H1 (cell line): ENCODE measurements at regions not wholly inside any gene's neighbourhood (a gene's known extent, or its start where the extent isn't known, plus 50 kb on each side); places are given as distances from the start of the nearest gene placed in this dataset.
A peak's percentile ranks its signal among the peaks of the same experiment; 100 is the strongest.

Experiments
- CTCF ChIA-PET: fragments of 300-600 bp; sonication (Branson Sonifier 250); formaldehyde crosslinking; loops from one replicate; lab custom pipeline; 2021; ENCODE audit not compliant: partially characterized antibody; lab: Charles Lee
- POLR2A ChIA-PET: fragments of 300-600 bp; sonication (Branson Sonifier 250); formaldehyde crosslinking; loops from one replicate; lab custom pipeline; 2021; ENCODE audit warnings: inconsistent platforms; ENCODE audit not compliant: partially characterized antibody; lab: Charles Lee
- DNase-seq, 2 experiments: peaks; one replicate each; pipeline versions ENCODE4 v3.0.0 to v3.0.0-alpha.2; 2010 to 2022; ENCODE audit warnings: low spot score in 2 of 2, low read depth in 1 of 2, mixed read lengths in 1 of 2
- FAIRE-seq: peaks from 2 replicates; lab custom pipeline; 2011; peaks lifted over from hg19 to GRCh38; lab: Jason Lieb, UNC
- H2AFZ ChIP-seq: 2 replicates; pipeline ENCODE4 v1.8.1; 2012; ENCODE audit warnings: low read length, inconsistent platforms
- H2AK5ac ChIP-seq: 2 replicates; pipeline ENCODE4 v1.6.1; 2013; ENCODE audit warnings: low read depth, low read length
- H2BK120ac ChIP-seq: replicated peaks from 2 replicates; pipeline ENCODE3; 2013; ENCODE audit warnings: low read depth, low read length, inconsistent platforms
- H2BK12ac ChIP-seq: 2 replicates; pipeline ENCODE4 v1.6.1; 2013; ENCODE audit warnings: low read depth, low read length
- H2BK15ac ChIP-seq: 2 replicates; pipeline ENCODE4 v1.6.1; 2013; ENCODE audit warnings: low read length
- H2BK20ac ChIP-seq: 2 replicates; pipeline ENCODE4 v1.6.1; 2013; ENCODE audit warnings: low read length
- H2BK5ac ChIP-seq: 2 replicates; pipeline ENCODE4 v1.6.1; 2013; ENCODE audit warnings: low read depth, low read length
- H3K14ac ChIP-seq: 2 replicates; pipeline ENCODE4 v1.6.1; 2013; ENCODE audit warnings: inconsistent platforms; ENCODE audit not compliant: insufficient read length
- H3K18ac ChIP-seq: 2 replicates; pipeline ENCODE4 v1.6.1; 2013; ENCODE audit warnings: low read length; ENCODE audit errors: extremely low read depth
- H3K23ac ChIP-seq: 2 replicates; pipeline ENCODE4 v1.6.1; 2013; ENCODE audit warnings: inconsistent platforms; ENCODE audit not compliant: insufficient read length
- H3K23me2 ChIP-seq: 2 replicates; pipeline ENCODE4 v1.6.1; 2013; ENCODE audit warnings: low read depth, low read length
- H3K27ac ChIP-seq: 2 replicates; pipeline ENCODE4 v1.6.1; 2011; ENCODE audit warnings: low read depth, low read length, inconsistent platforms
- H3K27me3 ChIP-seq, 4 experiments: replicated peaks in 1 of 4; 1 replicate in 1 of 4; 2 replicates in 3 of 4; pipeline versions ENCODE4 v1.6.1 to v1.8.1; 2011 to 2013; ENCODE audit warnings: low read length in 3 of 4, mild to moderate bottlenecking in 3 of 4, inconsistent platforms in 2 of 4, mixed read lengths in 2 of 4, moderate library complexity in 1 of 4; ENCODE audit not compliant: control insufficient read depth in 3 of 4, insufficient read depth in 3 of 4; ENCODE audit errors: extremely low read depth in 1 of 4
- H3K36me3 ChIP-seq, 4 experiments: 2 replicates each; pipeline versions ENCODE4 v1.6.1 to v1.8.1; 2011 to 2013; ENCODE audit warnings: mild to moderate bottlenecking in 4 of 4, low read length in 3 of 4, moderate library complexity in 2 of 4, control low read depth in 1 of 4, inconsistent platforms in 1 of 4; ENCODE audit not compliant: insufficient read depth in 4 of 4, control insufficient read depth in 2 of 4
- H3K4ac ChIP-seq: replicated peaks from 2 replicates; pipeline ENCODE3; 2013; ENCODE audit warnings: low read length, low read depth, mixed read lengths, inconsistent platforms; ENCODE audit not compliant: insufficient read length
- H3K4me1 ChIP-seq, 4 experiments: replicated peaks in 1 of 4; 1 replicate in 1 of 4; 2 replicates in 3 of 4; pipeline versions ENCODE4 v1.6.1 to v1.8.1; 2011 to 2013; ENCODE audit warnings: low read length in 3 of 4, inconsistent platforms in 2 of 4, mixed read lengths in 1 of 4; ENCODE audit not compliant: insufficient read depth in 4 of 4, control insufficient read depth in 3 of 4
- H3K4me2 ChIP-seq, 2 experiments: 2 replicates each; pipeline versions ENCODE4 v1.6.1 to v1.8.1; 2011 to 2013; ENCODE audit warnings: low read depth in 2 of 2, low read length in 2 of 2, control low read depth in 1 of 2, inconsistent platforms in 1 of 2, mild to moderate bottlenecking in 1 of 2; ENCODE audit not compliant: insufficient read depth in 1 of 2
- H3K4me3 ChIP-seq, 4 experiments: fragments of 200-600, 300-600 bp in 1 of 4; sonication (generic), shearing (Covaris generic), sonication (Bioruptor Twin) in 1 of 4; 2 replicates each; pipeline versions ENCODE4 v1.5.1 to v1.8.1; 2011 to 2016; ENCODE audit warnings: low read length in 4 of 4, low read depth in 3 of 4, control low read depth in 2 of 4, inconsistent platforms in 2 of 4, mild to moderate bottlenecking in 2 of 4, mixed read lengths in 1 of 4, moderate library complexity in 1 of 4; ENCODE audit not compliant: insufficient read depth in 2 of 4; ENCODE audit errors: extremely low read depth in 1 of 4
- H3K56ac ChIP-seq: replicated peaks from 2 replicates; pipeline ENCODE3; 2013; ENCODE audit warnings: low read depth, mild to moderate bottlenecking, mixed read lengths, low read length, inconsistent platforms; ENCODE audit not compliant: insufficient read length
- H3K79me1 ChIP-seq: 2 replicates; pipeline ENCODE4 v1.6.1; 2013; ENCODE audit warnings: low read depth, low read length, control low read depth
- H3K79me2 ChIP-seq, 2 experiments: 2 replicates each; pipeline versions ENCODE4 v1.6.1 to v1.8.1; 2012 to 2013; ENCODE audit warnings: low read length in 2 of 2, mild to moderate bottlenecking in 2 of 2, inconsistent platforms in 1 of 2; ENCODE audit not compliant: insufficient read depth in 2 of 2, control insufficient read depth in 1 of 2
- H3K9ac ChIP-seq, 4 experiments: replicated peaks in 1 of 4; 1 replicate in 1 of 4; 2 replicates in 3 of 4; pipeline versions ENCODE4 v1.6.1 to v1.8.1; 2011 to 2013; ENCODE audit warnings: low read depth in 3 of 4, low read length in 3 of 4, control low read depth in 2 of 4, mild to moderate bottlenecking in 2 of 4, moderate library complexity in 2 of 4, inconsistent platforms in 1 of 4; ENCODE audit errors: extremely low read depth in 1 of 4
- H3K9me3 ChIP-seq, 2 experiments: 2 replicates each; pipeline versions ENCODE4 v1.6.1 to v1.8.1; 2012 to 2013; ENCODE audit warnings: mild to moderate bottlenecking in 2 of 2, moderate library complexity in 2 of 2, control low read depth in 1 of 2, inconsistent platforms in 1 of 2, low read depth in 1 of 2, low read length in 1 of 2, mixed read lengths in 1 of 2; ENCODE audit not compliant: insufficient read depth in 2 of 2
- H4K20me1 ChIP-seq, 2 experiments: replicated peaks in 1 of 2; 2 replicates each; pipeline versions ENCODE3 to v1.8.1; 2011 to 2013; ENCODE audit warnings: inconsistent platforms in 2 of 2, low read length in 2 of 2, mild to moderate bottlenecking in 1 of 2; ENCODE audit not compliant: insufficient read depth in 2 of 2, control insufficient read depth in 1 of 2
- H4K5ac ChIP-seq: 2 replicates; pipeline ENCODE4 v1.6.1; 2013; ENCODE audit warnings: low read length, low read depth, mixed read lengths, inconsistent platforms; ENCODE audit not compliant: insufficient read length
- H4K8ac ChIP-seq: 2 replicates; pipeline ENCODE4 v1.8.0; 2013; ENCODE audit warnings: mild to moderate bottlenecking, moderate library complexity, low read length, inconsistent platforms; ENCODE audit not compliant: insufficient read depth; ENCODE audit errors: extremely low read depth
- H4K91ac ChIP-seq: replicated peaks from 2 replicates; pipeline ENCODE3; 2013; ENCODE audit warnings: low read length, mixed read lengths, inconsistent platforms; ENCODE audit not compliant: insufficient read length
- FOSL1 ChIP-seq: IDR thresholded peaks from 2 replicates; pipeline ENCODE4 v1.6.1; 2011; ENCODE audit warnings: mild to moderate bottlenecking, low read depth, low read length, moderate library complexity; ENCODE audit not compliant: insufficient read depth
- JUN ChIP-seq: IDR thresholded peaks from 2 replicates; pipeline ENCODE4 v1.6.1; 2011; ENCODE audit warnings: low read depth, mild to moderate bottlenecking, improper control_type of control experiment, low read length
- YY1 ChIP-seq: IDR thresholded peaks from 2 replicates; pipeline ENCODE4 v1.6.1; 2011; ENCODE audit warnings: low read depth, mild to moderate bottlenecking, low read length
- WGBS, 2 experiments: shearing (Covaris generic) in 1 of 2; methylation state at CpG; one replicate each; pipeline versions ENCODE4 v1.1.6 to v1.1.7; 2013 to 2015; ENCODE audit warnings: low lambda C conversion rate in 2 of 2, mixed read lengths in 2 of 2, inconsistent platforms in 1 of 2, low coverage in 1 of 2, missing lambda C conversion rate in 1 of 2; ENCODE audit not compliant: insufficient replicate concordance in 2 of 2, insufficient coverage in 1 of 2, insufficient read length in 1 of 2; ENCODE audit errors: extremely low coverage in 1 of 2, missing lambda C conversion rate in 1 of 2; 5-methylcytosine and 5-hydroxymethylcytosine counted together
- TF ChIP-seq, protein P1 (sequence below): IDR thresholded peaks from 2 replicates; pipeline ENCODE4 v1.6.1; 2012; ENCODE audit warnings: inconsistent platforms

GRCh38 chr11:43545610-43546009, 134.9 kb upstream of the HSD17B12 start:
- no peak overlapping the region for H4K5ac ChIP-seq
- H2BK5ac ChIP-seq: no peak overlapping the region
- no peak overlapping the region for H3K14ac ChIP-seq
- H3K79me2 ChIP-seq: no peaks in the 10 kb centered on the region
- H2BK12ac ChIP-seq: no peak overlapping the region
- no peak overlapping the region for H2AK5ac ChIP-seq
- no peak overlapping the region for H3K23ac ChIP-seq
- 88% methylated on average over 1 of the region's 1 CpG; no CpG with 5 or more reads in 1 of the 2 experiments for WGBS, 2 experiments
- TF ChIP-seq, protein P1, sequence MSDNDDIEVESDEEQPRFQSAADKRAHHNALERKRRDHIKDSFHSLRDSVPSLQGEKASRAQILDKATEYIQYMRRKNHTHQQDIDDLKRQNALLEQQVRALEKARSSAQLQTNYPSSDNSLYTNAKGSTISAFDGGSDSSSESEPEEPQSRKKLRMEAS: peak; percentile 18; the same call in 1 of the 2 replicates
- TF ChIP-seq FOSL1 (no peak), JUN (no peak), YY1 (0 out of 2 replicates have a peak, but pooled peaks have one; percentile 24)
- H3K27me3 ChIP-seq: peaks cover 19 to 36% (median 30%) of the 10 kb centered on the region in 4 experiments
- H3K56ac ChIP-seq: no peak overlapping the region
- H3K4me3 ChIP-seq: no peak overlapping the region
- H3K23me2 ChIP-seq: peaks cover 4% of the 10 kb centered on the region; the same call in 1 of the 2 replicates
- ChIA-PET CTCF (interaction anchor here (1.0 to 34.3 kb wide), 4 partner anchors 13 to 41 kb away, joined by 5 to 646 read pairs (median 11); no protein-coding TSS in a partner anchor), POLR2A (interaction anchor here (1.1 kb wide), 1 partner anchor 12 kb away, joined by 3 read pairs; no protein-coding TSS in a partner anchor)
- DNase-seq: no peak
- peaks cover 5 to 7% of the 10 kb centered on the region in 2 experiments; a peak in 1 of 4 replicates for H3K9me3 ChIP-seq
- no peak overlapping the region for H2BK20ac ChIP-seq
- H3K4ac ChIP-seq: no peak overlapping the region
- H3K4me1 ChIP-seq: peaks cover 2 to 12% (median 7%) of the 10 kb centered on the region in 4 experiments; a peak in 6 of 7 replicates
- H4K20me1 ChIP-seq: no peaks in the 10 kb centered on the region
- no peaks in the 10 kb centered on the region for H3K36me3 ChIP-seq
- FAIRE-seq: no peak
- no peak overlapping the region for H4K91ac ChIP-seq
- no peak overlapping the region for H2AFZ ChIP-seq
- H2BK15ac ChIP-seq: no peak overlapping the region
- no peak overlapping the region for H3K27ac ChIP-seq
- no peak overlapping the region for H3K9ac ChIP-seq
- no peak overlapping the region for H3K4me2 ChIP-seq
- H4K8ac ChIP-seq: no peak overlapping the region
- no peaks in the 10 kb centered on the region for H3K79me1 ChIP-seq
- H3K18ac ChIP-seq: no peak overlapping the region
- H2BK120ac ChIP-seq: no peak overlapping the region
